GM12874 (cell line): ENCODE measurements at regions not wholly inside any gene's neighbourhood (a gene's known extent, or its start where the extent isn't known, plus 50 kb on each side); places are given as distances from the start of the nearest gene placed in this dataset.

Source experiments
- CTCF ChIP-seq: IDR thresholded peaks from 2 replicates; pipeline ENCODE4 v1.5.1; 2011; ENCODE audit warnings: low read depth, mild to moderate bottlenecking, control low read depth, low read length, moderate library complexity; ENCODE audit not compliant: insufficient read depth

GRCh38 chr16:86879268-86879667, 300.9 kb downstream of the FOXL1 start:
- TF ChIP-seq CTCF = no peak

- no peak for TF ChIP-seq CTCF
Measured at GRCh38 chr16:86880316-86881117, 302.2 kb downstream of the FOXL1 start.

GRCh38 chr16:86881118-86881510, 302.8 kb downstream of the FOXL1 start:
- TF ChIP-seq CTCF = no peak

GRCh38 chr16:86881861-86882273, 303.5 kb downstream of the FOXL1 start:
- TF ChIP-seq CTCF = no peak

- TF ChIP-seq CTCF = no peak
Measured at GRCh38 chr16:86882586-86883280, 304.4 kb downstream of the FOXL1 start.

- no peak for TF ChIP-seq CTCF
Measured at GRCh38 chr16:86883583-86884389, 305.4 kb downstream of the FOXL1 start.

GRCh38 chr16:86884390-86884650, 306.0 kb downstream of the FOXL1 start:
- TF ChIP-seq CTCF = no peak
